DND-41 (cell line): ENCODE measurements at regions not wholly inside any gene's neighbourhood (a gene's known extent, or its start where the extent isn't known, plus 50 kb on each side); places are given as distances from the start of the nearest gene placed in this dataset.

Source experiments
- EZH2 ChIP-seq: IDR thresholded peaks from 3 replicates; pipeline ENCODE4 v1.6.1; 2012; ENCODE audit warnings: borderline replicate concordance, low read depth, mild to moderate bottlenecking, moderate library complexity, low read length, inconsistent platforms; ENCODE audit not compliant: severe bottlenecking
- TF ChIP-seq, protein P1 (sequence below): IDR thresholded peaks from 2 replicates; pipeline ENCODE4 v1.5.1; 2012; ENCODE audit warnings: borderline replicate concordance, low read length, moderate library complexity, mild to moderate bottlenecking; ENCODE audit not compliant: poor library complexity, severe bottlenecking; ENCODE audit errors: extremely low read depth

DNA sequence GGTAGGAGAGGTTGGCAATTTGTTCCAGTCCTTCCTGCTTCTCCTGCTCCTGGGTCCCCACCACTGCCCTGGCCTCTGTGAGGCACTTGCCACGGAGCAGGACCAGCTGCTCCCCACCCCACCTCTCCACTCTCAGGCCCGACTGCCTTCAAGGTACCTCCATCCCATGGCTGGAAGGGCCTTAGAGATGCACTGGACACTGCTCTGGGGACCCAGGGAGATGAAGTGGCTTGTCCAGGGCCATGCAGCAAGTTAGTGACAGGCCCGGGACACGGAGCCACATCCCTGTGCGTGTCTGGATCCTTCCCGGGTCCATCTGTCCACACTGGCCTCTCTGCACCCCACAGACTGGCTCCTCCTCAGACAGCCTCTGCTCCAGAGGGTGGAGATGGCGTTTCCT, 105.3 kb downstream of the CPZ start:
- TF ChIP-seq, protein P1, sequence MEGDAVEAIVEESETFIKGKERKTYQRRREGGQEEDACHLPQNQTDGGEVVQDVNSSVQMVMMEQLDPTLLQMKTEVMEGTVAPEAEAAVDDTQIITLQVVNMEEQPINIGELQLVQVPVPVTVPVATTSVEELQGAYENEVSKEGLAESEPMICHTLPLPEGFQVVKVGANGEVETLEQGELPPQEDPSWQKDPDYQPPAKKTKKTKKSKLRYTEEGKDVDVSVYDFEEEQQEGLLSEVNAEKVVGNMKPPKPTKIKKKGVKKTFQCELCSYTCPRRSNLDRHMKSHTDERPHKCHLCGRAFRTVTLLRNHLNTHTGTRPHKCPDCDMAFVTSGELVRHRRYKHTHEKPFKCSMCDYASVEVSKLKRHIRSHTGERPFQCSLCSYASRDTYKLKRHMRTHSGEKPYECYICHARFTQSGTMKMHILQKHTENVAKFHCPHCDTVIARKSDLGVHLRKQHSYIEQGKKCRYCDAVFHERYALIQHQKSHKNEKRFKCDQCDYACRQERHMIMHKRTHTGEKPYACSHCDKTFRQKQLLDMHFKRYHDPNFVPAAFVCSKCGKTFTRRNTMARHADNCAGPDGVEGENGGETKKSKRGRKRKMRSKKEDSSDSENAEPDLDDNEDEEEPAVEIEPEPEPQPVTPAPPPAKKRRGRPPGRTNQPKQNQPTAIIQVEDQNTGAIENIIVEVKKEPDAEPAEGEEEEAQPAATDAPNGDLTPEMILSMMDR: no peak
- TF ChIP-seq EZH2: no peak
